Hepatocyte (in vitro differentiated cells): ENCODE measurements at regions not wholly inside any gene's neighbourhood (a gene's known extent, or its start where the extent isn't known, plus 50 kb on each side); places are given as distances from the start of the nearest gene placed in this dataset.
"Not testable (repeated sequence)": the region's sequence is repeated elsewhere in the genome, so short reads cannot be mapped to it uniquely, and the experiment has no call there.

Experiments
- DNase-seq: peaks from one replicate; pipeline ENCODE4 v3.0.0-alpha.2; 2016; ENCODE audit warnings: low spot score
- H2AFZ ChIP-seq: fragments of 200-600 bp; sonication (generic); 2 replicates; pipeline ENCODE4 v1.6.0; 2016; ENCODE audit warnings: antibody characterized with exemption, mild to moderate bottlenecking
- H3K27ac ChIP-seq: fragments of 200-600 bp; sonication (generic); 2 replicates; pipeline ENCODE4 v1.5.1; 2016; ENCODE audit warnings: mild to moderate bottlenecking
- H3K27me3 ChIP-seq: fragments of 200-600 bp; sonication (generic); 2 replicates; pipeline ENCODE4 v1.6.1; 2016
- H3K36me3 ChIP-seq: fragments of 200-600 bp; sonication (generic); replicated peaks from 2 replicates; pipeline ENCODE4 v1.5.1; 2016; ENCODE audit warnings: low read depth; ENCODE audit not compliant: insufficient read depth
- H3K4me1 ChIP-seq: fragments of 200-600 bp; sonication (generic); 2 replicates; pipeline ENCODE4 v1.5.1; 2016; ENCODE audit warnings: mild to moderate bottlenecking, moderate library complexity; ENCODE audit not compliant: insufficient read depth
- H3K4me2 ChIP-seq: fragments of 200-600 bp; sonication (generic); 2 replicates; pipeline ENCODE4 v1.6.0; 2016
- H3K4me3 ChIP-seq: fragments of 200-600 bp; sonication (generic); 2 replicates; pipeline ENCODE4 v1.5.1; 2016; ENCODE audit warnings: mild to moderate bottlenecking
- H3K79me2 ChIP-seq: fragments of 200-600 bp; sonication (generic); 2 replicates; pipeline ENCODE4 v1.6.0; 2017; ENCODE audit warnings: mild to moderate bottlenecking
- H3K9me2 ChIP-seq: fragments of 200-600 bp; sonication (generic); replicated peaks from 2 replicates; pipeline ENCODE4 v1.6.0; 2017; ENCODE audit warnings: mild to moderate bottlenecking; ENCODE audit not compliant: insufficient read depth
- H3K9me3 ChIP-seq: fragments of 200-600 bp; sonication (generic); 2 replicates; pipeline ENCODE4 v1.5.1; 2016; ENCODE audit warnings: low read depth, mild to moderate bottlenecking
- H4K20me1 ChIP-seq: fragments of 200-600 bp; sonication (generic); 2 replicates; pipeline ENCODE4 v1.6.0; 2016; ENCODE audit warnings: mild to moderate bottlenecking; ENCODE audit not compliant: insufficient read depth, poor library complexity, severe bottlenecking
- WGBS: methylation state at CpG from one replicate; pipeline ENCODE4 v1.1.6; 2016; ENCODE audit warnings: low lambda C conversion rate; ENCODE audit errors: missing lambda C conversion rate; 5-methylcytosine and 5-hydroxymethylcytosine counted together

DNA sequence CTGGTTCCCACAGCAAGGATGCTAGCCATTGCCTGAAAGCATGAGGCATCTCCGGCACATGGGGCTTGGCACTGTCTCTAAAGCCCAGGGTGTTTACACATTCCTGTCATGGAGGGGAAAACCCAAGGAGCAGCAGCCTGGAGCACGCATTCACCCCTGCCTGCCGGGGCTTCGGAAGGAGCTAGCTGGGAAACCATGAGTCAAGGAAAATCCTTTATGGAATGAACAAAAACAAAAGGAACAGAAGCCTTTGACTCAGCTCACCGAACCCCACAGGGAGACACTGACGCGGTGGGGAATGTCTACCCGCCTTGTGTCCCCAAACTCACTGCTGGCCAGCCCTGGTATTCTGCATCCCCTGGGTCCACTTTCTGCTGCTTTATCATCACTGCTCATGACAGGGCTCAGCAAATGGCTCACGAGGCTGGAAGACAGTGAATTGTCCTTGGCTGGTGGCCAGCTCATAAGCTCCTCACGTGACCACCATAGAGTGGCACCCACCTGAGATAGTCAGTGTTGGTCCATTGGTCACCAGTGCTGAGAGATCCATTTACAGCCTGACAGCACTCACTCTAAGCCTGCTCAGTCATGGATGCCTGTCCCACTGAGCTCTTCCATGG, 137.2 kb downstream of the NPIPB11 start:
- not testable (repeated sequence) for H3K4me2 ChIP-seq, H3K9me3 ChIP-seq, H3K36me3 ChIP-seq, H3K27me3 ChIP-seq, H3K9me2 ChIP-seq, DNase-seq, H3K4me3 ChIP-seq, H3K4me1 ChIP-seq, H2AFZ ChIP-seq, H4K20me1 ChIP-seq, H3K79me2 ChIP-seq
- H3K27ac ChIP-seq: peak overlapping the region; percentile 43
- WGBS: 73% methylated on average over 9 of the region's 10 CpGs

DNA sequence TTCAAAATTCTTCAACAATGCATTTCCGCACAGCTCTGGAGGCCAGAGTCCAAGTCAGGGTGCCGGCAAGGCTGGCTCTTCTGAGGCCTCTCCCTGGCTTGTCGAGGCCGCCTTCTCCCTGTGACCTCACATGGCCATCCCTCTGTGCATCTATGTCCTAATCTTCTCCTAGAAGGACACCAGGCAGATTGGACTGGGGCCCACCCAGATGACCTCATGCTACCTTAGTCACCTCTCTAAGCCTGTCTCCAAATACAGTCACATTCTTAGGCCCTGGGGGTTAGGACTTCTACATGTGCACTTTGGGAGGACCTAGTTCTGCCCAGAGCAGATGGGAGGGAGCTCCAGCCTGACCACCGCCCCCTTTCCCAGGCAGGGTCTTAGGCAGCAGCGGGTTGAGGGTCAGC, 137.7 kb downstream of the NPIPB11 start:
- H3K79me2 ChIP-seq, H3K27me3 ChIP-seq, H3K4me2 ChIP-seq, H3K4me1 ChIP-seq, H3K9me3 ChIP-seq, H3K36me3 ChIP-seq, H2AFZ ChIP-seq, DNase-seq, H3K4me3 ChIP-seq, H3K9me2 ChIP-seq, H3K27ac ChIP-seq, H4K20me1 ChIP-seq: not testable (repeated sequence)
- 88% methylated on average over 5 of the region's 6 CpGs for WGBS

DNA sequence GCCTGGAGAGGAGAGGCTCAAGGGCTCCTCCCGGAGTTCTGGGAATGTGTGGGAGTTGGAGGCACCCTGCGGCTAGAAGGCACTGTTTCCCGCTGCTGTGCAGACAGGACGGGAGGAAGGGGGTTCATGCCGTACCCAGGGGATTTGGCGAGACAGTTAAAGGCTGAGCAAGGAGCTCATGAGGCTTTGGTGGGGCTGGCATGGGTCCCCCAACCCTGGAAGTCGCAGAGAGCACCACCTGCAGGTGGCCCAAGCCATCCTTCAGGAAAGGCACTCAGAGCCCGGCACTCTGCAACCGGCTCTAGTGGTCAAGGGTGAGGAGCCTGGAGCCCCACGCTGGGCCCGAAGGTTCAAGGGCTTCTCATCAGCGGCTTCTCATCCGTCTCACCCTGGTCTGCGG, 138.2 kb downstream of the NPIPB11 start:
- WGBS: 86% methylated on average over 14 of the region's 14 CpGs

DNA sequence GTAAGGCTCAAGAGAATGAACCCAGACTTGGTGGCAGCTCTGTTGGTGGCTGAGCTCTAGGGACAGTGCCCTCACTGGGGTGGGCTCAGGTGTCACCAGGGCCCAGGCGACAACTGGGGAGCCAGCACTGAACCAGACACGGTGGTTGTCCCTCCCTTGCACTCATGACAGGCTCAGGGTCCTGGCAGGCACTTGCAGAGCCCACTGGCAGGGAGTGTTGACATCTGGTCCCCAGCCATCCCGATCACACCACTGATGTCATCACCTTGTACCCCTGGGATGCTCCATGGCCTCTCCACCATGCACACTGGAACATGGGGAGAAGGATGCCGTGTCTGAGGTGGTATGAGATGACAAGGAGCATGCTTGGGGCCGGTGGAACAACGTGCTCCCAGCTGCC, 138.6 kb downstream of the NPIPB11 start:
- H3K4me2 ChIP-seq, H3K4me3 ChIP-seq, H3K9me2 ChIP-seq, DNase-seq, H3K27me3 ChIP-seq, H3K36me3 ChIP-seq, H3K79me2 ChIP-seq, H3K9me3 ChIP-seq, H4K20me1 ChIP-seq, H3K27ac ChIP-seq, H2AFZ ChIP-seq: not testable (repeated sequence)
- H3K4me1 ChIP-seq: peaks cover 15% of the 10 kb centered on the region
- 85% methylated on average over 5 of the region's 6 CpGs for WGBS

More for the DNA sequence above, 138.2 kb downstream of the NPIPB11 start:
- not testable (repeated sequence) for H2AFZ ChIP-seq, H3K79me2 ChIP-seq, H3K27ac ChIP-seq, H3K9me3 ChIP-seq, H4K20me1 ChIP-seq, H3K4me2 ChIP-seq, H3K27me3 ChIP-seq, DNase-seq, H3K36me3 ChIP-seq, H3K9me2 ChIP-seq, H3K4me3 ChIP-seq
- peaks cover 13% of the 10 kb centered on the region for H3K4me1 ChIP-seq

DNA sequence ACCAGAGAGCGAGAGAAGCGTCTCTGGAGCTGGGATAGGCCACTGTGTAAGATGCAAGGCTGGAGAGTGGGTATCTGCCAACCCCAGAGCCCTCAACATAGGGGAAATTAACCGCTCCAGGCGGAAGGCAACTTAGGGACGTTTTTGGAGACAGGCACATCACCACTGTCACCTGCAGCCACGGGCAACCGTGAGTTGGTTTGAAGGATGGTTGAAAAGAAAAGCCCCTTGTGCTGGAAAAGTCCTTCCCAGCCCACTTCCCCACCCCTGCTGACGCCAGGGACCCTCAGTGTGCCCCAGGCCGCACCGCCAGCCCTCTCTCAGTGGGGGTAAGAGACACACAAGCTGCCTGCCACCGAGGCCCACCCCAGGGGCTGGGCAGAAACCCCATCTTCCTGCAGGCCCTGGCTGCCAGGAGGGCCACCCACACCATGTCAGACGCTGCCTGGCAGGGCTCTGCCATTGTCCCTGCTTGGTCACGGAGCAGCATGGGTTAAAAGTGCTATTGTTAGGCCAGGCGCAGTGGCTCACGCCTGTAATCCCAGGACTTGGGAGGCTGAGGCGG, 139.4 kb downstream of the NPIPB11 start:
- not testable (repeated sequence) for H4K20me1 ChIP-seq, H3K4me2 ChIP-seq, H3K27ac ChIP-seq, H2AFZ ChIP-seq, H3K4me3 ChIP-seq, H3K27me3 ChIP-seq, H3K9me3 ChIP-seq, H3K9me2 ChIP-seq, H3K36me3 ChIP-seq, DNase-seq, H3K79me2 ChIP-seq
- 90% methylated on average over 16 of the region's 16 CpGs for WGBS
- H3K4me1 ChIP-seq: peaks cover 22% of the 10 kb centered on the region

DNA sequence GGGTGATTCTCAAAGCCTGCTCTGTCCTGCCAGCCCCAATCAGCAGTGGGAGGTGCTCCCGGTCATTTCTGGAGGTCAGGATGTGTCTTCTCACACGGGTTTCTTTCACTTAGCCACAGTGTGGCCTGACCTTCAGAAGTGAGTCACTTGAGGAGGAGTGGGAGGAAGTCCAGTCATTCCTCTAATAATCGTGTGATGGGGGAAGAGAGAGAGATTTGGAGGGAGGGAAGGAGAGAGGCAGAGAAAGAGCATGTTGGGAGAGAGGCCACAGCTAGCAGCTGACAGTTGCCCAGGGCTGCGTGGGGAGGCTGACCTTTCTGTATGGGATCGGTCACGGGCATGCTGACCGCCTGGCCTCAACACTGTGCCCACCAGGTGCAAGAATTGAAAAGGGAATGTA, 139.9 kb downstream of the NPIPB11 start:
- not testable (repeated sequence) for H2AFZ ChIP-seq, H3K9me2 ChIP-seq, H3K4me3 ChIP-seq, H3K36me3 ChIP-seq, H3K27ac ChIP-seq, H4K20me1 ChIP-seq, DNase-seq, H3K9me3 ChIP-seq, H3K4me2 ChIP-seq, H3K79me2 ChIP-seq, H3K27me3 ChIP-seq
- H3K4me1 ChIP-seq: peaks cover 26% of the 10 kb centered on the region
- WGBS: 70% methylated on average over 7 of the region's 7 CpGs

DNA sequence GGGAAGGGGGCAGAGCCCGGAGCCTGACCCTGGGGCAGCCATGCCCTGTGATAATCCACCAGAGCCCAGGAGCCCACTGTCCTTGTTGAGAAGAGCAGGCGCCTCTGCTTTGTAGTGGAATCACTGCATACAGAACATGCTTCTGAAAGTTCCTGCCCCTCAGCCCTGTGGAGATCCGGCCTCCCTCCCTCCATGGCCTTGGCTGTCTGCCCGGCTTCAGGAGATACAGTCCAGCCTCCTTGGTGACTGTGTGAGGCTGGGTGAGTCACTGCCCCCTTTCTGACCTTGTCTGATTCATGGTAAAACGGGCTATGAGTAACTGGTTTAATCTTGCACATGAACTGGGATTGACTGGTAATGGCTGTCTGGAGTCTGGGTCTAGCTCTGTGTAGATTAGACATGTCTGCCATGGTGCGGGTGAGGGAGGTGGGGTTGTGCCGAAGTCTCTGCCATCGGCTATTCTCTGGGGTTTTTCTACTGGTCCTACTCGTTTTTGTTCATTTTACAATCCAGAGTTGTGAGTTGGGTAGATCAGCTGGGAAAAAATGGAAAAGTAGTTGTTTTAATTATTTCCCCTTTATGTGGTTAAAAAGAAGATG, 141.2 kb downstream of the NPIPB11 start:
- H3K9me2 ChIP-seq, H3K4me2 ChIP-seq, H3K27me3 ChIP-seq, H3K79me2 ChIP-seq, H4K20me1 ChIP-seq, H3K36me3 ChIP-seq, H3K9me3 ChIP-seq, H3K4me3 ChIP-seq, H2AFZ ChIP-seq: not testable (repeated sequence)
- H3K27ac ChIP-seq: peak overlapping the region; percentile 92
- peaks cover 33% of the 10 kb centered on the region for H3K4me1 ChIP-seq
- peak; percentile 91 for DNase-seq
- 54% methylated on average over 8 of the region's 9 CpGs for WGBS

DNA sequence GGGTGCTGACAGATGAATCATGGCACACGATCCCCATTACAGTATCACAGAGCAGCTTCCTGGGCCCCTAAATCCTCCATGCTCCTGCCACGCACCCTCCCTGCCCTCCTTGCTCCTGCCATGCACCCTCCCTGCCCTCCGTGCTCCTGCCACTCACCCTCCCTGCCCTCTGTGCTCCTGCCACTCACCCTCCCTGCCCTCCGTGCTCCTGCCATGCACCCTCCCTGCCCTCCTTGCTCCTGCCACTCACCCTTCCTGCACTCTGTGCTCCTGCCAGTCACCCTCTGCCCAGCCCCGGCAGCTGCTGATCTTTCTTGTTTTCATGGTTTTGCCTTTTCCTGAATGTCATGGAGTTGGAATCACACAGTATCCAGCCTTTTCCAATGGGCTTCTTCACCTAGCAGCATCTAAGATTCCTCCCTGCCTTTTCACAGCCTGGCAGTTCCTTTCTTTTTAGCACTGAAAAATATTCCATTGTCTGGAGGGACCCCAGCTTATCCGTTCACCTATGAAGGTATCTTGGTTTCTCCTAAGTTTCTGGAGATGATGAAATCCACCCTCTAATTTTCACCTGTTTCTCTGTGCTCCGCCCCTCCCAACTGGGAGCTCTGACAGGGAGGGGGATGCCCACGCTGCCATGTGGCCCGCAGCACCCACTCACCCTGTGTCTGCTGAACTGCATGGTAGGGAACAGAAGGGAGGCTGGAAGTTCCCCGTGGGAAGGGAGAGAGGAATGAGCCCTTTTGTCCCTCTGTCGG, 142.3 kb downstream of the NPIPB11 start:
- DNase-seq, H3K36me3 ChIP-seq, H3K79me2 ChIP-seq, H3K4me2 ChIP-seq, H3K9me2 ChIP-seq, H3K9me3 ChIP-seq, H4K20me1 ChIP-seq, H2AFZ ChIP-seq, H3K27me3 ChIP-seq, H3K4me3 ChIP-seq: not testable (repeated sequence)
- WGBS: 88% methylated on average over 11 of the region's 11 CpGs
- peak overlapping the region; percentile 92 for H3K27ac ChIP-seq
- peaks cover 35% of the 10 kb centered on the region for H3K4me1 ChIP-seq
